Fibroblast of lung (primary cell): ENCODE measurements at regions not wholly inside any gene's neighbourhood (a gene's known extent, or its start where the extent isn't known, plus 50 kb on each side); places are given as distances from the start of the nearest gene placed in this dataset.

Experiments used
- EZH2 ChIP-seq: IDR thresholded peaks from 2 replicates; pipeline ENCODE4 v1.5.1; 2012; ENCODE audit warnings: low read length, control low read depth, mild to moderate bottlenecking; ENCODE audit errors: missing control alignments
- TF ChIP-seq, protein P1 (sequence below), 2 donors: IDR thresholded peaks in 1 of 2; conservative IDR thresholded peaks in 1 of 2; 1 replicate in 1 of 2; 2 replicates in 1 of 2; pipeline ENCODE4 v1.5.1; 2011 to 2012; ENCODE audit warnings: low read length in 2 of 2, control low read depth in 1 of 2, inconsistent platforms in 1 of 2, low read depth in 1 of 2, mild to moderate bottlenecking in 1 of 2

DNA sequence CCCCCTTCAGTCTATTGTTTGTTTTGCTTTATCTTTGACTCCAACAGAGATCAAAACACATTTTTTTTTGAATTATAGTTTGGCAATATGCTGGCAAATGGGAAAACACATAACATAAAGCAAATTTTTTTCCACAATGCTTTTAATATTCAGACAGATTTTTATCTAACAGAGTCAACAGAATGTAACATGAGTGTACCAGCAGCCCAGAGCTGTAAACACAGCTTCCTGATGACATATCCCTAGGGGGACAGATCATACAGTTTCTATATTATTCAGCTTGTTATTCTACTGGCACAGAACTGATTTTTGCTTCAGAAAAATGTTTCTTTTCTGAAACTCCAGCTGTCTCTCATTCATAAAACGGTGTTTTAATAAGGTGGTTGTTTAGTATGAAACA, 168.8 kb downstream of the OLFM4 start:
- TF ChIP-seq, protein P1, sequence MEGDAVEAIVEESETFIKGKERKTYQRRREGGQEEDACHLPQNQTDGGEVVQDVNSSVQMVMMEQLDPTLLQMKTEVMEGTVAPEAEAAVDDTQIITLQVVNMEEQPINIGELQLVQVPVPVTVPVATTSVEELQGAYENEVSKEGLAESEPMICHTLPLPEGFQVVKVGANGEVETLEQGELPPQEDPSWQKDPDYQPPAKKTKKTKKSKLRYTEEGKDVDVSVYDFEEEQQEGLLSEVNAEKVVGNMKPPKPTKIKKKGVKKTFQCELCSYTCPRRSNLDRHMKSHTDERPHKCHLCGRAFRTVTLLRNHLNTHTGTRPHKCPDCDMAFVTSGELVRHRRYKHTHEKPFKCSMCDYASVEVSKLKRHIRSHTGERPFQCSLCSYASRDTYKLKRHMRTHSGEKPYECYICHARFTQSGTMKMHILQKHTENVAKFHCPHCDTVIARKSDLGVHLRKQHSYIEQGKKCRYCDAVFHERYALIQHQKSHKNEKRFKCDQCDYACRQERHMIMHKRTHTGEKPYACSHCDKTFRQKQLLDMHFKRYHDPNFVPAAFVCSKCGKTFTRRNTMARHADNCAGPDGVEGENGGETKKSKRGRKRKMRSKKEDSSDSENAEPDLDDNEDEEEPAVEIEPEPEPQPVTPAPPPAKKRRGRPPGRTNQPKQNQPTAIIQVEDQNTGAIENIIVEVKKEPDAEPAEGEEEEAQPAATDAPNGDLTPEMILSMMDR (conservative IDR thresholded peaks at IDR 0.05 in 1 of 2, IDR thresholded peaks at IDR 0.05 in 1 of 2; ENCODE audit: low read depth in 1 of 2, low read length in 2 of 2): no peak
- TF ChIP-seq EZH2: no peak
